GM06990 (cell line): ENCODE measurements at regions not wholly inside any gene's neighbourhood (a gene's known extent, or its start where the extent isn't known, plus 50 kb on each side); places are given as distances from the start of the nearest gene placed in this dataset.

ENCODE experiments used
- DNase-seq: peaks from one replicate; pipeline ENCODE4 v3.0.0-alpha.2; 2011; ENCODE audit not compliant: insufficient read length; ENCODE audit errors: extremely low read depth
- H3K27me3 ChIP-seq: replicated peaks from 2 replicates; pipeline ENCODE4 v1.6.0; 2011; ENCODE audit warnings: low read length; ENCODE audit not compliant: control insufficient read depth, insufficient read depth
- H3K36me3 ChIP-seq: 2 replicates; pipeline ENCODE4 v1.5.1; 2011; ENCODE audit warnings: low read length; ENCODE audit not compliant: control insufficient read depth, insufficient read depth
- H3K4me3 ChIP-seq: replicated peaks from 2 replicates; pipeline ENCODE4 v1.5.1; 2011; ENCODE audit warnings: low read depth, mild to moderate bottlenecking, control low read depth, low read length
- CTCF ChIP-seq: IDR thresholded peaks from 2 replicates; pipeline ENCODE4 v1.5.1; 2011; ENCODE audit warnings: low read length, control low read depth, mild to moderate bottlenecking, inconsistent platforms; ENCODE audit not compliant: insufficient read depth, poor library complexity, severe bottlenecking

- Histone ChIP-seq H3K36me3 (no peaks in the 10 kb centered on the region), H3K4me3 (no peak overlapping the region)
- TF ChIP-seq CTCF = no peak
These were observed 434.2 kb upstream of the SUCLG2 start for GRCh38 chr3:68088636-68089035.

GRCh38 chr3:68088216-68088615 is 433.8 kb upstream of the SUCLG2 start:
- DNase-seq = no peak
- no peak for TF ChIP-seq CTCF
- H3K4me3 ChIP-seq = no peak overlapping the region
- no peaks in the 10 kb centered on the region for H3K27me3 ChIP-seq
- no peaks in the 10 kb centered on the region for H3K36me3 ChIP-seq

More at GRCh38 chr3:68088636-68089035, 434.2 kb upstream of the SUCLG2 start:
- no peak for DNase-seq
- no peaks in the 10 kb centered on the region for H3K27me3 ChIP-seq

GRCh38 chr3:68072062-68072461 is 417.6 kb upstream of the SUCLG2 start:
- no peak for TF ChIP-seq CTCF
- no peaks in the 10 kb centered on the region for H3K36me3 ChIP-seq
- H3K4me3 ChIP-seq = no peak overlapping the region
- DNase-seq = no peak
- no peaks in the 10 kb centered on the region for H3K27me3 ChIP-seq

GRCh38 chr3:68070186-68070585 is 415.8 kb upstream of the SUCLG2 start:
- DNase-seq = no peak
- no peak overlapping the region for H3K4me3 ChIP-seq
- TF ChIP-seq CTCF = no peak
- H3K36me3 ChIP-seq = no peaks in the 10 kb centered on the region
- H3K27me3 ChIP-seq = no peaks in the 10 kb centered on the region

- no peak overlapping the region for H3K4me3 ChIP-seq
- DNase-seq = no peak
- TF ChIP-seq CTCF = no peak
- no peaks in the 10 kb centered on the region for H3K27me3 ChIP-seq
- H3K36me3 ChIP-seq = no peaks in the 10 kb centered on the region
These were observed 412.9 kb upstream of the SUCLG2 start for GRCh38 chr3:68067314-68067713.

- H3K4me3 ChIP-seq = no peak overlapping the region
- DNase-seq = no peak
- H3K36me3 ChIP-seq = no peaks in the 10 kb centered on the region
- TF ChIP-seq CTCF = no peak
- no peaks in the 10 kb centered on the region for H3K27me3 ChIP-seq
These were observed 408.5 kb upstream of the SUCLG2 start for GRCh38 chr3:68062926-68063325.
